Embryonic facial prominence (tissue), 1 donor: ENCODE measurements at regions not wholly inside any gene's neighbourhood (a gene's known extent, or its start where the extent isn't known, plus 50 kb on each side); places are given as distances from the start of the nearest gene placed in this dataset.

Source experiments
- DNase-seq: peaks from one replicate; pipeline ENCODE4 v3.0.0-alpha.2; 2016; ENCODE audit errors: extremely low spot score

- DNase-seq = no peak
Observed at GRCh38 chr18:28854964-28855363, 678.0 kb upstream of the CDH2 start.

GRCh38 chr18:28846958-28847357 lies 670.0 kb upstream of the CDH2 start:
- no peak for DNase-seq

- DNase-seq = no peak
Observed at GRCh38 chr18:28837100-28837499, 660.2 kb upstream of the CDH2 start.

GRCh38 chr18:28834889-28835288 lies 658.0 kb upstream of the CDH2 start:
- DNase-seq = no peak

- no peak for DNase-seq
Observed at GRCh38 chr18:28831908-28832307, 655.0 kb upstream of the CDH2 start.

GRCh38 chr18:28831476-28831875 lies 654.5 kb upstream of the CDH2 start:
- no peak for DNase-seq

- no peak for DNase-seq
Observed at GRCh38 chr18:28826107-28826506, 649.2 kb upstream of the CDH2 start.

GRCh38 chr18:28824183-28824574 lies 647.2 kb upstream of the CDH2 start:
- DNase-seq = no peak

- no peak for DNase-seq
Observed at GRCh38 chr18:28823506-28824182, 646.7 kb upstream of the CDH2 start.

GRCh38 chr18:28820353-28820752 lies 643.4 kb upstream of the CDH2 start:
- DNase-seq = no peak

GRCh38 chr18:28816155-28816554 lies 639.2 kb upstream of the CDH2 start:
- DNase-seq = no peak

- DNase-seq = no peak
Observed at GRCh38 chr18:28814365-28814764, 637.4 kb upstream of the CDH2 start.

- no peak for DNase-seq
Observed at GRCh38 chr18:28808373-28808772, 631.4 kb upstream of the CDH2 start.

GRCh38 chr18:28805491-28805890 lies 628.6 kb upstream of the CDH2 start:
- DNase-seq = no peak

GRCh38 chr18:28804512-28805202 lies 627.7 kb upstream of the CDH2 start:
- no peak for DNase-seq

- no peak for DNase-seq
Observed at GRCh38 chr18:28802546-28802945, 625.6 kb upstream of the CDH2 start.

GRCh38 chr18:28801876-28802275 lies 624.9 kb upstream of the CDH2 start:
- DNase-seq = no peak

GRCh38 chr18:28794459-28795245 lies 617.7 kb upstream of the CDH2 start:
- DNase-seq = no peak

- DNase-seq = no peak
Observed at GRCh38 chr18:28793901-28794300, 617.0 kb upstream of the CDH2 start.

GRCh38 chr18:28792404-28793086 lies 615.6 kb upstream of the CDH2 start:
- DNase-seq = no peak

- no peak for DNase-seq
Observed at GRCh38 chr18:28791101-28791500, 614.2 kb upstream of the CDH2 start.

- DNase-seq = no peak
Observed at GRCh38 chr18:28789502-28789901, 612.6 kb upstream of the CDH2 start.
